ENCODE measurements at regions not wholly inside any gene's neighbourhood (a gene's known extent, or its start where the extent isn't known, plus 50 kb on each side); places are given as distances from the start of the nearest gene placed in this dataset.

- Histone ChIP-seq H3K27ac (ENCODE audit: insufficient read length, low read depth, low read length) (no peak overlapping the region), H4K91ac (ENCODE audit: insufficient read length, low read depth, low read length) (no peak overlapping the region), H3K27me3 (ENCODE audit: insufficient read depth, low read length) (no peaks in the 10 kb centered on the region), H4K8ac (replicated peaks; ENCODE audit: insufficient read length, low read depth, low read length) (no peak overlapping the region), H3K4me1 (ENCODE audit: insufficient read depth, low read length) (no peaks in the 10 kb centered on the region), H3K23ac (ENCODE audit: insufficient read length, low read depth, low read length) (no peak overlapping the region), H2BK20ac (ENCODE audit: low read depth, low read length, poor library complexity, severe bottlenecking) (no peak overlapping the region), H2AK5ac (ENCODE audit: insufficient read length, low read length) (no peak overlapping the region), H2BK5ac (ENCODE audit: insufficient read length, low read length) (no peak overlapping the region), H3K4ac (ENCODE audit: low read depth, low read length) (no peak overlapping the region), H2BK12ac (ENCODE audit: insufficient read length, low read depth, low read length) (no peak overlapping the region), H3K4me2 (ENCODE audit: insufficient read depth, insufficient read length, low read length) (no peak overlapping the region), H4K20me1 (ENCODE audit: control insufficient read depth, insufficient read depth, insufficient read length) (no peaks in the 10 kb centered on the region), H2BK15ac (ENCODE audit: low read depth, low read length) (no peak overlapping the region), H3K18ac (ENCODE audit: insufficient read length, low read depth, low read length) (no peak overlapping the region), H3K23me2 (ENCODE audit: insufficient read length, low read depth, low read length, poor library complexity, severe bottlenecking) (no peaks in the 10 kb centered on the region), H3K9me3 (ENCODE audit: control insufficient read depth, low read depth, low read length) (no peaks in the 10 kb centered on the region), H2BK120ac (ENCODE audit: low read depth, low read length, poor library complexity, severe bottlenecking) (no peak overlapping the region), H3K79me2 (ENCODE audit: insufficient read depth, low read length) (no peaks in the 10 kb centered on the region), H3K79me1 (ENCODE audit: insufficient read depth, low read depth, low read length, poor library complexity, severe bottlenecking) (no peaks in the 10 kb centered on the region), H3T11ph (ENCODE audit: low read length) (no peak overlapping the region), H2AFZ (ENCODE audit: low read length) (no peak overlapping the region), H3K14ac (ENCODE audit: insufficient read depth, low read length) (no peak overlapping the region), H3K9ac (ENCODE audit: extremely low read depth, insufficient read length, low read length) (no peak overlapping the region), H4K5ac (ENCODE audit: insufficient read length, low read depth, low read length) (no peak overlapping the region), H3K56ac (ENCODE audit: insufficient read length, low read depth, low read length) (no peak overlapping the region)
- TF ChIP-seq CTCF (conservative IDR thresholded peaks at IDR 0.05), result no peak
- Mint-ChIP-seq H3K4me3 (no peak overlapping the region), H3K4me1 (peaks cover 6 to 8% of the 10 kb centered on the region in 2 experiments; a peak in 2 of 4 replicates), H3K27ac (no peak overlapping the region), H3K36me3 (ENCODE audit: insufficient read depth in 1 of 3, low read depth in 3 of 3) (no peaks in the 10 kb centered on the region), H3K27me3 (ENCODE audit: low read depth) (peaks cover 1% of the 10 kb centered on the region; the same call in 1 of the 2 replicates), H3K9me3 (no peaks in the 10 kb centered on the region)
- no peak for DNase-seq
- WGBS (ENCODE audit: extremely low coverage, insufficient read length, low lambda C conversion rate), result no CpG with 5 or more reads among the region's 4 CpGs
Measured at GRCh38 chr2:29983308-29983707, 61.9 kb upstream of the ALK start.
